NOMO-1 (cell line): ENCODE measurements at regions not wholly inside any gene's neighbourhood (a gene's known extent, or its start where the extent isn't known, plus 50 kb on each side); places are given as distances from the start of the nearest gene placed in this dataset.

Source experiments
- DNase-seq, 2 experiments: peaks; one replicate each; lab custom pipeline; 2025; ENCODE audit not compliant: unreplicated experiment in 2 of 2; lab: John Stamatoyannopoulos, UW

GRCh38 chr2:204312105-204312504 lies 233.2 kb upstream of the PARD3B start:
- no peak for DNase-seq

- DNase-seq: no peak
Measured at GRCh38 chr2:204313256-204313655, 232.0 kb upstream of the PARD3B start.

GRCh38 chr2:204315236-204315662 lies 230.0 kb upstream of the PARD3B start:
- DNase-seq: no peak

- no peak for DNase-seq
Measured at GRCh38 chr2:204317640-204318039, 227.6 kb upstream of the PARD3B start.

GRCh38 chr2:204321027-204321800 lies 224.1 kb upstream of the PARD3B start:
- no peak for DNase-seq

- DNase-seq: no peak
Measured at GRCh38 chr2:204321910-204322751, 223.1 kb upstream of the PARD3B start.

- DNase-seq: peak; percentile 61
Measured at GRCh38 chr2:204325468-204325867, 219.8 kb upstream of the PARD3B start.

GRCh38 chr2:204328373-204328772 lies 216.9 kb upstream of the PARD3B start:
- DNase-seq: no peak

GRCh38 chr2:204329016-204329415 lies 216.3 kb upstream of the PARD3B start:
- no peak for DNase-seq

- DNase-seq: no peak
Measured at GRCh38 chr2:204329532-204329931, 215.7 kb upstream of the PARD3B start.

- DNase-seq: no peak
Measured at GRCh38 chr2:204331180-204331579, 214.1 kb upstream of the PARD3B start.

GRCh38 chr2:204331988-204332387 lies 213.3 kb upstream of the PARD3B start:
- DNase-seq: no peak

GRCh38 chr2:204332706-204333105 lies 212.6 kb upstream of the PARD3B start:
- DNase-seq: no peak

GRCh38 chr2:204333861-204334260 lies 211.4 kb upstream of the PARD3B start:
- DNase-seq: no peak

- no peak for DNase-seq
Measured at GRCh38 chr2:204335451-204336058, 209.7 kb upstream of the PARD3B start.

GRCh38 chr2:204336153-204336744 lies 209.0 kb upstream of the PARD3B start:
- DNase-seq: no peak

GRCh38 chr2:204337638-204338037 lies 207.6 kb upstream of the PARD3B start:
- no peak for DNase-seq

- no peak for DNase-seq
Measured at GRCh38 chr2:204339212-204339715, 206.0 kb upstream of the PARD3B start.

GRCh38 chr2:204340511-204340910 lies 204.8 kb upstream of the PARD3B start:
- DNase-seq: no peak

GRCh38 chr2:204341887-204342276 lies 203.4 kb upstream of the PARD3B start:
- no peak for DNase-seq

- no peak for DNase-seq
Measured at GRCh38 chr2:204343685-204344084, 201.6 kb upstream of the PARD3B start.
